Activated CD8-positive, alpha-beta memory T cell treated with anti-CD3 and anti-CD28 coated beads for 48 hours (primary cell): ENCODE measurements at regions not wholly inside any gene's neighbourhood (a gene's known extent, or its start where the extent isn't known, plus 50 kb on each side); places are given as distances from the start of the nearest gene placed in this dataset.

Experiments used
- DNase-seq, 3 experiments: peaks; one replicate each; pipeline ENCODE4 v3.0.0-alpha.2; 2020; ENCODE audit warnings: low read depth in 2 of 3, low spot score in 2 of 3

- DNase-seq: no peak
These were observed 95.4 kb upstream of the KLHL25 start for GRCh38 chr15:85889956-85890619.

- no peak for DNase-seq
These were observed 95.9 kb upstream of the KLHL25 start for GRCh38 chr15:85890620-85890980.

GRCh38 chr15:85891470-85891869 lies 96.7 kb upstream of the KLHL25 start:
- no peak for DNase-seq

- no peak for DNase-seq
These were observed 97.5 kb upstream of the KLHL25 start for GRCh38 chr15:85892232-85892631.

GRCh38 chr15:85897207-85897894 lies 102.6 kb upstream of the KLHL25 start:
- DNase-seq: no peak

- no peak for DNase-seq
These were observed 103.4 kb upstream of the KLHL25 start for GRCh38 chr15:85897895-85898717.

GRCh38 chr15:85899927-85900326 lies 105.2 kb upstream of the KLHL25 start:
- DNase-seq: no peak

- no peak for DNase-seq
These were observed 111.2 kb upstream of the KLHL25 start for GRCh38 chr15:85905751-85906450.

GRCh38 chr15:85906640-85907039 lies 111.9 kb upstream of the KLHL25 start:
- no peak for DNase-seq

GRCh38 chr15:85910834-85911233 lies 116.1 kb upstream of the KLHL25 start:
- DNase-seq: no peak

- no peak for DNase-seq
These were observed 118.7 kb upstream of the KLHL25 start for GRCh38 chr15:85913461-85913860.

- no peak for DNase-seq
These were observed 126.2 kb upstream of the KLHL25 start for GRCh38 chr15:85920956-85921355.

GRCh38 chr15:85924088-85924487 lies 129.4 kb upstream of the KLHL25 start:
- DNase-seq: no peak

- no peak for DNase-seq
These were observed 131.0 kb upstream of the KLHL25 start for GRCh38 chr15:85925649-85926237.

- no peak for DNase-seq
These were observed 132.1 kb upstream of the KLHL25 start for GRCh38 chr15:85926834-85927233.

- DNase-seq: no peak
These were observed 133.3 kb upstream of the KLHL25 start for GRCh38 chr15:85927931-85928537.

GRCh38 chr15:85929786-85930185 lies 135.1 kb upstream of the KLHL25 start:
- DNase-seq: no peak

GRCh38 chr15:85932391-85932790 lies 137.7 kb upstream of the KLHL25 start:
- no peak for DNase-seq

GRCh38 chr15:85934691-85935090 lies 140.0 kb upstream of the KLHL25 start:
- DNase-seq: no peak

- no peak for DNase-seq
These were observed 140.5 kb upstream of the KLHL25 start for GRCh38 chr15:85935182-85935581.

GRCh38 chr15:85937661-85938060 lies 142.0 kb upstream of the AGBL1 start:
- no peak for DNase-seq
